PC-9 (cell line): ENCODE measurements at regions not wholly inside any gene's neighbourhood (a gene's known extent, or its start where the extent isn't known, plus 50 kb on each side); places are given as distances from the start of the nearest gene placed in this dataset.
A peak's percentile ranks its signal among the peaks of the same experiment; 100 is the strongest.

Source experiments
- CTCF ChIP-seq: fragments of 200-600 bp; sonication (generic); conservative IDR thresholded peaks from 2 replicates; pipeline ENCODE4 v1.6.1; 2017; ENCODE audit warnings: mixed run types, antibody characterized with exemption, mild to moderate bottlenecking, moderate library complexity
- EZH2 ChIP-seq: fragments of 200-600 bp; sonication (generic); IDR thresholded peaks from 2 replicates; pipeline ENCODE4 v1.8.0; 2017; ENCODE audit warnings: antibody characterized with exemption, low read depth

- TF ChIP-seq CTCF, result peak; percentile 42; the same call in 1 of the 2 replicates
- no peak for TF ChIP-seq EZH2
These were observed 402.3 kb upstream of the SLC14A2 start for GRCh38 chr18:45213040-45213333.
